KG1 (cell line): ENCODE measurements at regions not wholly inside any gene's neighbourhood (a gene's known extent, or its start where the extent isn't known, plus 50 kb on each side); places are given as distances from the start of the nearest gene placed in this dataset.
"Not testable (repeated sequence)": the region's sequence is repeated elsewhere in the genome, so short reads cannot be mapped to it uniquely, and the experiment has no call there.

Experiments
- DNase-seq: peaks from one replicate; lab custom pipeline; 2025; lab: John Stamatoyannopoulos, UW

DNA sequence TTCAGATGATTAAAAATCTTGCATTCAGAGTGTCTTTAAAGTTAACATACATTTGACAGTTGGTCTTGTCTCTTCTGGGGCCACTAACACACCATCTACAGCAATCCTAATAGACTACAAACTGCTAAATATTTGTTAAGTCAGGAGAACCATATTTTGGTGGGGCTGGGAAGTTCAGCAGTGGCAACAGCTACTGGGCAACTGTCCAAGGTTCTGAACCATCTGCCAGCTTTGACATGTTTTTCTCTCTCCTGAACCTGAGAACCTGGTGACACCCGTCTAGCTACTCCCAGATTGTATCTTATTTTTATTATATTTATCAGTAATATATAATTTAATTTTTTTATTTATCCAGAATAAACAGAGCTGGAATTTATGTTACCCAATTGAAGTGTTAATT, 199.0 kb upstream of the DPYD start:
- DNase-seq: peak; percentile 6

DNA sequence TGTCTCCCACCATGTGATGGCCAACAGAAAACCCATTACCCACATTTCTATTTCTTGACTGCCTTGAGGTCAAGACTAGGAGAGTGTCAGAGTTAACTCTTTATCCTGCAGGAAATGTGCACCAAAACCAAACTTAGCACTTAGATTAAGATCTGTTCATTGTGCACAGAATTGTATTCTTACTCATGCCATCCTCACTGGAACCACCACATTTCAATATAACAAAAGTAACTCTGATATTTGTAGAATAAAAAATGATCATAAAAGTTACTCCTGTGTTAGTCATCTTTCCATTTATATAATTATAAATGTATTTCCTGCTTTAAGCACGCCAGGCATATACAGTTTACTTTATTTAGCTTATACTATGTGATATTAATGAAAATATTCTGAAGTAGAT, 193.0 kb upstream of the DPYD start:
- DNase-seq: no peak

DNA sequence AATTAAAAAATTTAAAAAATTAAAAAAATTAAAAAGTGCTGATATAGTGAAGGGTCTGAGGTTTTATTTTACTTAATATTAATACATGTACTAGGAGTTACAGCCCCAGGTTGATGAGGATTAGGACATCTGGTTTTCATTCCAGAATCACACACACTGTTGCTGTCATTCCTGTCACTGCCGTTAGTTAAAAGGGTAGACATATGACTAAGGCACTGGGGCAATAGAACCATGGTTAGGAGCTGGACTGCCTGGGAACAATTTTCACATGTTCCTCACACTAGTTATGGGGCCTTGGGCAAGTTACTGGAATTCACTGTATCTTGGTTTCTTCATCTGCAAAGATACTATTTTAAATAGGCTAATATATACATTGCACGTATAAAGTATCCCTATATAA, 191.8 kb upstream of the DPYD start:
- DNase-seq: no peak

DNA sequence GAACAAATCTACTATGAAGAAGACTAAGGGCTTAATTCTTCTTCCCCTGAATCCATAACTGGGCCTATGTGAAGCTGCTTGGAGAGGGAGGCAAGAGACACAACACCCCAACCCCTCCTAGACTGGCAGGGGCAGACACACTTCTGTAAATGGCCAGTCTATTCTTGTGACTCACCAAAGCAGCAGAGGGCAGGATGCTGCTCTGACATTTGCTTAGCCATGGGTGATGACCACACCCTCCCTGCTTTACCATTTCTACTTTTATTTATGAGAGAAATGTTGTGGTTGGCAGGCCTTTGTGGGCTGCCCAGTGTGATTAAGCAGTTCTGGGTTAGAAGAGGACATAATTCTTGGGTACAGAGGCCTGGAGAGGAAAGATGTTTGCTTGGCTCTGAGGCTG, 189.8 kb upstream of the DPYD start:
- no peak for DNase-seq

DNA sequence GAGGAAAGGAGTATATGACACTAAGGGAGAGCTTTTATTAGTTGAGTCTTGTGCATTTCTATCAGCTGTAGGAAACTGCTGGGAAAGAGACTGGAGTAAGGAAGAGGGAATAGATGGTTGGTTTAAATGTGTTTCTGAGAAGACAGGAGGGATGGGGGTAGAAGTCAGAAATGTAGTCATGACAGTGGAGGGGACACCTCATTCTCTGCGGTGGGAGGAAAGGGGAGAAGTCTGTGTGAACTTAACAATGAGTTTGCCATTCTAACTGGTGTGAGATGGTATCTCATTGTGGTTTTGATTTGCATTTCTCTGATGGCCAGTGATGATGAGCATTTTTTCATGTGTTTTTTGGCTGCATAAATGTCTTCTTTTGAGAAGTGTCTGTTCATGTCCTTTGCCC, 187.5 kb upstream of the DPYD start:
- DNase-seq: not testable (repeated sequence)

DNA sequence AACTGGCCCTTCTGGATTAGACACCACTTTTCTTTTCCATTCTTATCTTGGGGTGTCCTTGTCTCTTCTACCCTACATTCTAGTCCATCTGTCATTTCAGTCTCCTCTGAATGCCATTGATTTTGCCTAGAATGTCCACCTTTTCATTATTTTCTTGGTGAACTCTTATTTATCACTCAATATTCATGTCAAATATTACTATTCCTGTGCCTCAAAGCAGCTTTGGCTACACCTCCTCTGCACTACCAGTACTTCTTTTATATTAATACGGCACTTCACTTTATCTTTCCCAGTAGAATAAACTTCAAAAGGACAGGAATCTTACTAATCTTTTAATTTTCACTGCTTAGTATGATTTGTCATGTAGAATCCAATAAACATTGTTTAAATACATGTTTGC, 186.4 kb upstream of the DPYD start:
- DNase-seq: no peak

DNA sequence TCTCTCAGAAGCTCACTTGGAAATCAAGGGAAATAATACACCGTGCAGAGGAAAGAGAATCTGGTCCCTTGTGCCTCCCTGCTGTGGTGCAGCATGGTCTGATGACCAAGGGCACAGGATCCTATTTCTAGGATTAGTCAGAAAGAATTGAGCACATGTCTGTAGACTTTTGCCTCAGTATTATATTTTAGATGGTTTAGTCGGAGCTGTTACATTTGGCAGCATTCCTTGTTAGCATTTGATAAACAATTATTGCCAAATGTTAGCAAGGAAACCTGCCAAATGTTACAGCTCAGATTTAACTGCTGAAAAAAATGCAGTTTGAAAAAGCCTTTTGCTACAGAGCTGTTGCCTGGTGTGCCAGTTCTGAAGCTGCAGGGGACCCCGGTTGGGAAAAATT, 183.5 kb upstream of the DPYD start:
- no peak for DNase-seq

DNA sequence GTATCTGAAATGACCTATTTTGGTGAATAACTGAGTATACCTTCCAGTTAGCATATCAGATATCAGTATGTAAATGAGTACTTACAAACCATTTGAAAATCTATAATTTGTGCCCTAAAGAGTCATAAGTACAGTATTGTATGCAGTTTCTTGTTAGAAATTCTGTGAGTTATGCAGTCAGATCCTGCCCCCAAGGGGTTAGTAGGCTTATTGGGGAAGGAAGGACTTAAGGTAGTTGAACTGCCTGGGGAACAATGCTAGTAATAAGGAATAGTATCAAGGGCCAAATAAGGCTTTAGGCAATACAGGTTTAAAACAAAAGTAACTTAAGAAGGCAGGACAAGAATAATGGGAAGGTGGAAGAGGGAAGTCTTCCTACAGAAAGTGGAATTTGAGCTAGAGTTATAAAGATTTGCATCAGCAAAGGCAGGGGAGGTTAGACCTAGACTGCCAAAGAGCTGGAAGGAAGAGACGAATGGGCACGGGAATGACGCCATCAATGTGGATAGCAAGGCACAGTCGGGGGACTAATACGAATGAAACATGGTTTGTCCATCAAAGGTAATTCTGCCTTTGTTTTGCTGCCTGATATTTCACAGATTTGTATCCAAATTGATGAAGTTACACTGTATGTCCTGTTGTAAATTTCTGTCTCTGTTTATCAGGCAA, 182.9 kb upstream of the DPYD start:
- no peak for DNase-seq

DNA sequence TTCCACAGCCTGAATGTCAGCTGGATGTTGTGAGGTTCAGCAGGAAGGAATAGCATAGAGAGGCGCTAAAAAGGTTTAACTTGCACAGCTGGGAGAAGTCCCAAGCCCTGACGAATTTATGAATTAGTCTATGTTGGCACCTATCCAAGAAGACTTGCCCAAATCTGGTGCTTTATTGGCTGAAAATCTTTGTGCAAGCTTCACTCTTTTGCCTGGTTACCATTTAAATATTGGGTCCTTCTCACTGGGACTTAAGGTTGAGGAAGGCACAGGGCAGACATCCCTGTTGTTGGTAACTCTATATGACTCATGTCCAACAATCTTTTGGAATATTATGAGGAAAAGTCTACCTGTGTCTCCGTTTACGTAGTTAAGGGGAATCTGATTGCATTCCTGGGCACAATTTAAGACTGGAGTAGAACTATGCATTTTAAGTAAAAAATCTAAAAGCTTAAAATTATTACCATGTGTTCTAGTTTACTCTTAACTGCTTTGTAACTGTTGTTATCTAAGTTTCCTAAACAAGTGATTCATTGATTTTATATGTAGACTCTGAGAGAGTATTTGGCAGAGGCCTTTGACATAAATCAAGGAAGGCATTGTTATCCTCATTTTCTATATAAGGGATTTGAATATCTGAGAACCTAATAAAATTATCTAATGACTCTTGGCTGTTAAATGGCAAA, 181.7 kb upstream of the DPYD start:
- no peak for DNase-seq

DNA sequence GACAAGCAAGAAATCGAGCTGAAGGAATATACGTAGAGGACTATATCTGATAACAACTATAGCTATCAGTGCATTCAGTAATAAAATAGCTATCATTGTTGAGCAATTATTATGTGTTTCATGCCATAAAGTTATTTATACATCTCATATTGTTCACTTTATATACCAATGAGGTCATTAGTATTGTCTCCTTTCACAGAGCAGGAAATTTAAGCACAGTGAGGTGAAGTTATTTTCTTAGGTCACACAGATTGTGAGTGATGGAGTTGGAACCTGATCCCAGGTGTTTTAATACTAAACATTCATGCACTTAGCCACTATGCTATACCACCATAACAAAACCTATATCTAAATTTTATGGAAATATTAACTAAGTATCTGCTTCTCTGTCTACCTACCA, 180.5 kb upstream of the DPYD start:
- no peak for DNase-seq

DNA sequence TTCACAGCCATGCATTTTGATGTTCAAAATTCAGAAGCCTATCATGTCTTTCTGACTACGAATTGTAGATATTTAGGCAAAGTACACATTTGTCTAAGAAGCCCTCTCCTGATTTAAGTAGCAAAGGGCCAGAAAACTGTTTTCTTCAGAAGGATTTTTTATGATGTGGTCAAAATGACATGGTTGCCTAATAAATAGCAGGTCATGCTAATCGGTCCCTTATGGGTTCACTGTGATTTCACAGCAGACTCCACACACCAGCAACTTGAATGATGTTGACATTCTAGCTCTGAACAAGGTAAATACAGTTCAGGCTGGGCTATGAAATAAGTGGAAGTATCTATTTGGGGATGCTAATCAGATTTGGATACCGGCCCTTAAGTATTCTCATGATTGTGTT, 178.7 kb upstream of the DPYD start:
- DNase-seq: no peak

DNA sequence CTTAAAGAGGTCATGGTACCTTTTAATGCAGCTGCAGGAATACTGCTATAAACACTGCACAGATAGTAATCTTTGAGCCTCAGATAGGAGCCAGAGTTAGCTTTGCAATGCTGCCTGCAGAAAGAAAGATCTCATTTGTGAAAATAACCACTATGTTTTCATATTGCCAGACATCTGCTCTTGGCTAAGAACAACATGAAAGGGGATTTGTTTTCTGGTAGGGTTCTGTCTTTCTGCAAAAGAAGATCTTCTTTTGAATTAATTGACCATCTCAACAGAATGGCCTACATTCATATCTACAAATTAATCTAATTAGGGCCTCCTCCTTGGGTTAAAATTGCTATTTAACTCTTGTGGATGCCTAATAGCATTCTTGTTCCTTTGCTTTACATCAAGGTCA, 177.6 kb upstream of the DPYD start:
- no peak for DNase-seq

DNA sequence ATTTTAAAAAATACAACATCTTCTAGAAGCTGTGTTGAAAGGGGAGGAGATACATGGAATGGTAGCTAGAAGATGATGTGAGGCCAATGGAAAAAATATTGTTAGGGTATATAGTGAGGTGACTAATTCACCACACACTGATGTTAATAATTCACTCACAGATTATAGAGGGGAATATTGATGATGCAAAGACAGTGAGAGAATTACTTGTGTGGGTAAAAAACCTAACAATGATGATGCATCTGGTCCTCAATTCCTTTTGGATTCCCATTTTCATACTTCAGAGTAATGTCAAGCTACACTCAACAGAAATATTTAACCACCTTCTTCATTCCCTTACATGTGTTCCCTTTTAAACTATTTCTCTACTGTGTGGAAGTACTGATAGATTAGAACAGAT, 169.5 kb upstream of the DPYD start:
- DNase-seq: no peak

DNA sequence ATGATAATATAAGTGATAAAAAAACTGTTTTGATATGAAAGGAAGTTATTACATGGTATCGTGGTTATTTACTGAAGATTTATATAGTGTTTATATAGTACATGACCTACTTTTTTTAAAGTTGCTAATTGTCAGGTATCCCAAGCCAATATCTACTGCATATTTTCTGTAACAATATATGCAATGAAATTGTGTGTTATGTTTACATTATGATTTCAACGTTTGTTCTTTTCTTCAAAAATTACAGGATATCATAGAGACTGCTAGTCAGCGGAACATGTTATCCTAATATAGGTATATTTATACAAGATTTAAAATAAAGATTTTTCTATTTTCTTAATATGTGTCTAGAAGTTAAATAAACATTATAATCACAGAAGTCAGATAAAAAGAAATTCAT, 167.5 kb upstream of the DPYD start:
- DNase-seq: no peak

DNA sequence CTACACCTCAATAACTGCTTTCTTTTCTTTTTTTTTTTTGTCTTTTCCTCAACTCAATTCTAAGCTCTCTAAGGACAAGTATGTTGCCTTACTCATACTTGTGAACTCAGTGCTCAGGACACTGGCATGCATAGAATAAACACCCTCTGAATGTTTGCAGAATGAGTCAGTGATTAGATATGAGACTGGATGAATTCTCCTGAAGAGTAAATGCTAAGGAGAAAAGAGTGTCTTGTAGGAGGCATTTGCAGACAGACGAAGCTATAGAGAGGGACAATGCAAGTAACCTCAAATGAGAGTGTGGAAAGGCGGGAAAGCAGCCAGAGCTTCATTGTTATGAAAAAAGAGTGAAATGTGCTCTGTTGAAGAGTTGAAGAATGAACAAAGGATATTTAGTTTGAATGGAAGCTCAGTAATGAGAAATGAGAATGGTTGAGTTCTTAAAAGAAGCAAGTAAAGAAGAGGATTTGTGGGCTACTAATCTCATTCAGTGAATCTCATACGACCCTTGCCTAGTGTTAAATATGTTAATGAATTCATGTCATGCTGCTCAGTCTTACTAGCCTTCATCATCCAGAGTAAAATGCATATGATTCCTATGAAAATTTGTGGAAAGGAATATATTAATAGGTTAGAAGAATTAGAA, 166.1 kb upstream of the DPYD start:
- no peak for DNase-seq

DNA sequence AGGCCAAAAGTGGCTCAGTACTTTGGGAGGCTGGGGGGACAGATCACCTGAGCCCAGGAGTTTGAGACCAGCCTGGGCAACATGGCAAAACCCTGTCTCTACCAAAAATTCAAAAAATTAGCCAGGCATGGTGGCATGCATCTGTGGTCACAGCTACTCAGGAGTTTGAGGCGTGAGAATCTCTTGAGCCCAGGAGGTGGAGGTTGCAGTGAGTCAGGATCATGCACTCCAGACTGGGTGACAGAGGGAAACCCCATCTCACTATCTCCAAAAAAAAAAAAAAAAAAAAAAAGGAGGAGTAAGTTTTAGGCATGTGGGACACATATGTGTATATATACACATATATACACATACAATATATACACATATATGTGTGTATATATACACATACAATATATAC, 165.3 kb upstream of the DPYD start:
- DNase-seq: no peak

DNA sequence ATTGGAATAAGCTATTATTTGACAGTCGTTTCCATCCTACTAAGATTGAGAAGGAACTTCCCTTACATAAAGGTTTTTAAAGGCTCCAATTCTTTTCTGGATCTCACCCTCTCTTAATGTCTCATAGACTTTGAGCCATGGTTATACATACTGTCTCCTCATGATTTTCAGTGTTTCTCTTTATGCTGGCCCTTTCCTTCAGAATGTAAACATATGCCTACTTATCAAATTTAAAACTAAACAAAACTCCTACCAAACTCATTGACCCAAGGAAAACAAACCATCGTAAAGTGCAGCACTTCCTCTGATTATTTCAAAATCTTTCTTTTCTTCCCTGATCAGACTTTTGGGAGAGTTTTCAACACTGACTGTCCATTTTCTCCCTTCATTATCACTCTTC, 163.4 kb upstream of the DPYD start:
- no peak for DNase-seq

DNA sequence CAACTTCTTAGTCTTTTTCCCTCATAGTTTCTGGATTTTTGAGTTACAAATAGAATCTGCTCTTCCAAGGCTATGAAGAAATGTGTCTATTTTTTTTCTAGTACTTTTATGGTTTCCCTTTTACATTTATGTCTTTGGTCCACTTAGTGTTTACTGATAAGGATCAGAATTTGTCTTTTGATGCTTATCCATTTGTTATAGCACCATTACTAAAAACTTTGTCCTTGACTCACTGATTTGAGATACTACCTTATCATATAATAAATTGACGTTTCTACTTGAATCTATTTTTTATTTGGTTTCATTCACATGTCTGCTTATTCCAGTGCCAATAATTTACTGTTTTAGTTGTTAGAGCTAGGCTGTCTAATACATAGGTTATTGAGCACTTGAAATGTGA, 161.1 kb upstream of the DPYD start:
- DNase-seq: no peak

DNA sequence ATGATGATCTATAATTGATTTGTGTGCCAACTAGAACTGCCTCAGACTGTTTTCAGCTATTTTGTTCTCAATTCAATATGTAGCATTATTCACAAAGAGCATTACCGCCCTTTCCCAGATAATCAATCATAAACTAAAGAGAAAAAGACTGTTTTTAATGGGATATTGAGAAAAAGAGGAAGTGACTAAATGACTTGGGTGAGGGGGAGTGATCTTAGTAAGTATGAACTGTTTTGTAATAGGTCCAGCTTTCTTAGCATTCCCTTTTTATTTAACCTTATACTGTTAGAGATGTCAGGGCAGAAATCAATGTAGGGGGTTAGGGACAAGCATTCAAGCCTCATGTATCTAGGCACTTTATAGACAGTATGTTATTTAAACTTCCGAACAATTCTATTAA, 157.8 kb upstream of the DPYD start:
- DNase-seq: no peak

DNA sequence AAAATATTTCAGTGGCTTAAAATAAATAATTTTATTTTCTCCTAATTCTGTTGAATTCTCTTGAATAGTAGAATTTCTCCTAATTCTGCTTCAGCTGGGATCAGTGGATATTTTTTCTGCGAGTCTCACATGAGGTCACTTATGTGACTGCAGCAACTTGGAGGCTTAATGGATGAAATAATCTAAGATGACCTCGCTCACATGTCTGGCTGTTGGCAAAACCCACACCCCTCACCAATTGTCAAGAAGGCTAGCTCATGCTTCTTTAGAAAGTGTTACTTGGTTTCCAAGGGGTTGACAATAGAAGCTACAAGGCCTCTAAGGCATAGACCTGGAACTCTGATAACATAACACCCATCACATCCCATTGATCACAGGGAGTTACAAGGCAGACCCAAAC, 156.9 kb upstream of the DPYD start:
- no peak for DNase-seq

DNA sequence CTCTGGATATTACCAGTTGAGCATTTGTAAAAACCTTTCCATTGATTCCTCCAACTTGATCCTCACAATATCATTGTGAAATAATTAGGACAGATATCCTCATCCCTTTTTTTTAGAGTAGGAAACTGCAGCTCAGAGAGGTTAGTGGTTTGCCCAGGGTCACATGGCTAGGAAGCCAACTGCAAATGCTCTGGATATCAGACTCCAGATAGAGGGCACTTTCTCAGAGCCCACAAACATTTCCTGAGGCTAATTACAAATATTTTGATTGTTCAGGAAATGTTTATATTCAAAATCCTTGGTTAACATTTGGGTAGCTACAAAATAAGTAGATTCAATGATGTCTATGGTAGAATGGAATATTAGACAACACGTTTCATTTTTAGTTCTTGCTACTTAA, 154.8 kb upstream of the DPYD start:
- no peak for DNase-seq

DNA sequence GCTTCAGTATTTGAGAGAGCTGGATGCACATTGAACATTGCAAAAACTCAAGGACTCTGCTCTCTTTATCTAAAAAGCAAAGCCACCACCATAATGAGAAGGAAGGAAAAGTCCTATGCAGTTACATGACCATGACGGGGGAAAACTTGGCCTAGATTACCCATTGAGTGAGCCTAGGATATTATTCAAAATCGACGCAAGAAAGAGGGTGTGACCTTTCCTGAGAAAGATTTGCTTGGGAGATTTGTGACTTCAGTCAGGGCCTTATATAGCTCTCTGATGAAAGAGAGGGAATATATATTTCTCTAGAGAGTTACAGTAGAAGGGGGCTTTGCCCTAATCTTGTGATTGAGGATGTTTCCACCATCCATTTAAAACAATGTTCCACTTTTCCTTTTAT, 153.0 kb upstream of the DPYD start:
- no peak for DNase-seq

DNA sequence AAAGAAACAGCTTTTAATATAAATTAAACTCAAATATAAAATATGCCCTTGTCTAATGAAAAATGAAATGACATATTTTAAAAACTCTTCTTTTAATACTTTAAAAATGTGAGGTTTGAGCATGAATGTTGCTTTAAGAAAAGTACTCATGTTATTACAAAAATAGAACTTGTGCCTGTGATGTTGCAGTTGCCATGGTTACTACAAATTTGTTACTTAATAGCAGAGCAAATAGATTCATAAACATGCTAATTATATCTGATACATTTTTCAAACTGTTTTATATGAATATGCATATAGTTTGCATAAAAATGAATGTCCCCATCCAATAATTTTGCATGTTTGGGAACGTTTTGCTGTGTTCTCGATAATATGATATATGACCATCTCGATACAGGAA, 152.3 kb upstream of the DPYD start:
- no peak for DNase-seq

DNA sequence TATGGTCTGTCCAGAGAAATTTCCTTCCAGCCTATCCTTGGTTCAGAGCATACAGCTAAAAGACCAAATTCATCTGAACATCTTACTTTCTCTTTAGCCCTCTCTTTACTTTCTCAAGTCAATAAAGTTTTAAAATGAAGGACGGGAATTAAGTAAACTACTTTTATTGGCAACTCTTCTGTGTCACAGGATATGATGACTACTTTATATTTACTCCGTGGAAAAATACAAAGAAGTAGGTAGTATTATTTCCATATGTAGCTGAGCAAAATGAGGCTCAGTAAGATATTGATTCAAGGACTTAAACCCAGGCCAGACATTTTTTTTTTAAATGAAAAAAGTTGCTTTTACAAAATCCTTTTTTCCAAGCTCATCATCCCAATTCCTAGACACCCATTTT, 151.2 kb upstream of the DPYD start:
- DNase-seq: no peak
